ENCODE measurements at regions not wholly inside any gene's neighbourhood (a gene's known extent, or its start where the extent isn't known, plus 50 kb on each side); places are given as distances from the start of the nearest gene placed in this dataset.
"Not testable (repeated sequence)": the region's sequence is repeated elsewhere in the genome, so short reads cannot be mapped to it uniquely, and the experiment has no call there.

DNA sequence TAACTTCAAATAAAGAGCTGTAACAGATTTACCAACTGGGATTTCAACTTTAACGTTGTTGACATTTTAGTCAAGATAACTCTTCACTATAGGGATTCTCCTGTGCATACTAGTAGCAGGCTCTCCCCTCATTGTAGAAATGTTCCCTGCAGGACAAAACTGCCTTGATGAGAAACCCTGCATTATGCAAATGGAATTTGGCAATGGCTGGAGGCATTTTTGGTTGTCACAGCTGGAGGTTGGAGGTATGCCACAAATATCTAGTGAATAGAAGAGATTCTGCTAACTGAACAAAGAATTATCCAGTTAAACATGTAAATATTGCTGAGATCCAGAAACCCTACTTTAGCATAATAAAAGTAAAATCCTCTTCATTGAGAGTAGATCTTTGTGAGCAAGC lies 928.8 kb upstream of the ALCAM start:
- no peak for DNase-seq

- no peak for DNase-seq
Measured at GRCh38 chr3:104438706-104439105, 928.0 kb upstream of the ALCAM start.

DNA sequence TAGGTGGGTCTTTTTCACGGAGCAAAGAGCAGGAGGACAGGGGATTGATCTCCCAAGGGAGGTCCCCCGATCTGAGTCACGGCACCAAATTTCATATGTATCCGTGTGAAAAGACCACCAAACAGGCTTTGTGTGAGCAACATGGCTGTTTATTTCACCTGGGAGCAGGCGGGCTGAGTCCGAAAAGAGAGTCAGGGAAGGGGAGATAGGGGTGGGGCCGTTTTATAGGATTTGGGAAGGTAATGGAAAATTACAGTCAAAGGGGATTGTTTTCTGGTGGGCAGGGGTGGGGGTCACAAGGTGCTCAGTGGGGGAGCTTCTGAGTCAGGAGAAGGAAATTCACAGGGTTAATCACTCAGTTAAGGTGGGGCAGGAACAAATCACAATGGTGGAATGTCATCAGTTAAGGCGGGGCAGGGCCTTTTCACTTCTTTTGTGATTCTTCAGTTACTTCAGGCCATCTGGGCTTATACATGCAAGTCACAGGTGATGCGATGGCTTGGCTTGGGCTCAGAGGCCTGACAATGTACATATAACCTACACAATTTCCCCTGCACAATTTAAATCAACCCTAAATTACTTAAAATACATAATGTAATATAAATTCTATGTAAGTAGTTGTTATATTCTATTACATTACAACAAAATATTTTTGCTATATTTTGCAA lies 921.3 kb upstream of the ALCAM start:
- DNase-seq, result not testable (repeated sequence)

DNA sequence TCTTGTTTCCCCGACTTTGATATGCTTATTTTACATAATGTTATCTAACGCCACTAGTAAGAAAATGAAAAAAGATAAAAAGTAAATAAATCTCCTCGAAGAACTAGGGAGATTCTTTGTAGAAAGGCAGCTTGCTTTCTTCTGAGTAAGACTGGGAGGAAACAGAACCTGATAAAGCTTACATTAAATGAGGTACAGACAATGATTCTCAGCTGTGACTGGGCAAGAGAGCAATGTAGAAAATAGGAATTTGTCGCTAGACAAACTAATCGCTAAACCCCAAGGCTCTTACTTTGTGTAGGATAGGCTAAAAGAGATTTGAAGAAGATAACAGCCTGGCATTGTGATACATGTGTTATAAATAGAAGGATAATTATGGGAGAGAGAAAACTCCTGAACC lies 919.0 kb upstream of the ALCAM start:
- no peak for DNase-seq

- no peak for DNase-seq
Measured at GRCh38 chr3:104452697-104453096, 914.0 kb upstream of the ALCAM start.

- no peak for DNase-seq
Measured at GRCh38 chr3:104458657-104459056, 908.1 kb upstream of the ALCAM start.

DNA sequence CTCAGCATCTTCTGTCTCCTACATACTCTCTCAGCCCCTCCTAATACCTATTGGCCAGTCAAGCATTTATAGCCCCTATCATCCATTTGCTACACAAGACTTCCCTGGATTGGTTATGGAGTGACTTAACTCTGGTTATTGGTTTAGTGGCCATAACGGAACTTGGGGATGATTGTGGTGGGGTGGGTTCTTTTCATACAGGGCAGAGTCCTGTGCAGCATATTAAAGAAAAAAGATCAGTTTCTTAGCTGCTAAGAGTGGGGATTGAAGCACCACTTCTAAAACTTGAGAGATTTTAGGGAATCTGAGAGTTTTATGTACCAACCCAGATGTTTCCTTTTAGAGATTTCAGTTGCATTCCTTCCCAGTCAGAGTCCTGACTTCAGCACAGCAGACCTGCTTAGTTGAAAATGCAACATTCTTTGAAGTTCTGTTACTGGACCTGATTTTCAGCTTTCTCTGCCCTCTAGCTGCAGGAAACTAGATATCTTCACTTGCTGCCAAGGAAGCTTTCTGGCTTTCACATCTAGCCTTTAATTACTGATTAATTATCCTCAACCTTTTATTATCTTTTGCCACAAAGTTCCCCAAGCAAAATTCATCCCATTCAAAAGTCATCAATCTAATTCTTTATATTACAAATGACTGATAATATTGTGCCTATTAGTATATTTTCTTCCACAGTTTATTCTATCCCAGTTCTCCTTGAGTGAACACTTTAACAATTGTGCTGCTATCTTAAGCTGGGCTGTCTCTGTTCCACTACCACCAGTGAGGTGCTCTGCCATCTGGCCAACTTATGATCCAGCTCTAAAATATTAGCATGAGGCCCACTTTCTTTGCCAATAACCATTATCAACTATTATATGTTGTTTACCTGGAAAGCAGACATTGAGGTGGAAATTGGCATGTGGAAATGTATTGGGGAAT lies 906.0 kb upstream of the ALCAM start:
- DNase-seq, result no peak

DNA sequence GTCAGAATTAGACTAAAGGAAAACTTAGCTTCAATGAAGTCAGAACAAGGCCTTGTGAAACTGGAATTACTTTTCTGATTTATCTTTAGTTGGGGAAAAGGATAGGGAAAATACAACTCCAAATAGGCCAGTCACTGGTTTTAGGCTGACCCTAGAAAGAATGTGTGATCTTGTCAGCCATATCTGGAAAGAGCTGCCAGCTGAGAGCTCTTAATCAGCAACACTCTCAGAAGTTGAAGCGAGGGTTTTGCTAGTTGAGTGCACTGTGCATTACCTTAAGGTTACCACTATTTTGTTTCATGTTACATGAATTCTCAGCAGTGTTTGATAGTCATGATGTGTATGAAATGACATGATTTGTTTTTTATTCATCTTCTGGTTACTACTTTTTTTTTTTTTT lies 905.3 kb upstream of the ALCAM start:
- no peak for DNase-seq

- no peak for DNase-seq
Measured at GRCh38 chr3:104472221-104472620, 894.5 kb upstream of the ALCAM start.

DNA sequence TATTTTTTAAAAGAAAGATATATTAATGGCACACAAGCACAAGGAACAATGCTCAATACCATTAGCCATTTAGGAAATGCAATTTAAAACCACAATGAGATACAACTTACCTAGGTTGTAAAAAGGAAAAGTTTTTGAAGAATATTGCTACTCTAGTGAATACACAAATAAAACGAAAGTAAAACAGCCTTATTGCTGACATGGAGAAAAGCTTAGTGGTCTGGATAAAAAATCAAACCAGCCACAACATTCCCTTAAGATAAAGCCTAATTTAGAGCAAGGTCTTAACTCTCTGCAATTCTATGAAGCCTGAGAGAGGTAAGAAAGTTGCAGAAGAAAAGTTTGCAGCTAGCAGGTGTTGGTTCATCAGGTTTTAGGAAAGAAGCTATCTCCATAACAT lies 892.7 kb upstream of the ALCAM start:
- no peak for DNase-seq

DNA sequence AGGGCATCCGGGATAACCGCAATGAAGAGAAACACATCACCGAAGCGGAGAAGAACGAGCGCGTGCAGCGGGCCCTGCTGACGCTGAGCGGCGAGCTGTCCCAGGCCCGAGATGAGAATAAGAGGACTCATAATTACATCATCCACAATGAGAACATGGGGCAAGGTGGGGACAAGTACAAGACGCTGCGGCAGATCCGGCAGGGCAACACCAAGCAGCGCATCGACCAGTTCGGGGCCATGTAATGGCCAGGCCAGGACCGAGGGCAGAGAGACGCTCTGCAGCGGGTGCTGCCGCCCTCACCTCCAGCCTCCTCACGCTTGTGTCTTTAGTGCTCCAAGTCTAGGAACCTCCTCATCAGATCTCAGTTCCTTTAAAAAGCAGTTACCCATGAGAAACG lies 863.7 kb upstream of the ALCAM start:
- no peak for DNase-seq

- DNase-seq, result no peak
Measured at GRCh38 chr3:104510131-104510849, 856.4 kb upstream of the ALCAM start.

DNA sequence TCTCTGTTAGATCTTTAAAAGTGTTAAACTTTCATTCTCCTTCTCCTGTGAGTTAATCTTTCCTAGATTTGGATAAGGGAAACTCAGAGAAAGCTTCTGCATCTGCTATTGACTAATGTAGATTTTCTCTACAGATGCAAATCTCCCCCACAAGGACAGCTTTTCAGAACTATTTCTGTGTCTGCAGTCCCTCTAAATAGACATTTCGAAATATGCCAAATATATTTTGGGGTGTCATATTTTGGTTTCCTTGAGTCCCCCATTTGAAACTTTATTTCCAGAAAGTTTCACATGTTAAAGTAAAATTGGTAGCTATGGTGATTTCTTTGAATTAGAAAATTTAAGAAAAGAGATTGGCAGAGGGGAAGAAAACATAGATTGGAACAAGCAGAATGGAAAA lies 852.3 kb upstream of the ALCAM start:
- no peak for DNase-seq

GRCh38 chr3:104514776-104515175 lies 851.9 kb upstream of the ALCAM start:
- DNase-seq, result no peak

GRCh38 chr3:104519068-104519467 lies 847.6 kb upstream of the ALCAM start:
- DNase-seq, result no peak

- no peak for DNase-seq
Measured at GRCh38 chr3:104519468-104520227, 847.1 kb upstream of the ALCAM start.

DNA sequence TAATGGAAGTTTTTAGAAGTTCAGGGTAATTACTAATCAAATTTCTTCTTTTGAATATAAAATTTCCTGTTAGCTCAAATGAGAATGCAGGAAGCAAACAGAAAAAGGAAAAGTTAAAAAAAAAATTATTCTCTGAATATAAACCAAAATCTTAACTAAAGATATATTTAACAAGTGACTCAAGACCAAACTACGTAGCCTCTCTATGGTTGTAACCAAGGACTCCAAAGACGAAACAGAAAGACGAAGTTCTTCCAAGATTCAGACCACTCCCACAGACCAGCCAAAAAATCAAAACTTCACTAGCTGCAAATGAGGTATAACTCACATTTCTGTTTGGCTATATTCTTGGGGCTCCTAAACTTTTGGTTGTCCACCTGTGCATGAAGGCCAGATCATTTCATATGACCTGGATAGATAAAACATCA lies 846.5 kb upstream of the ALCAM start:
- DNase-seq, result no peak

DNA sequence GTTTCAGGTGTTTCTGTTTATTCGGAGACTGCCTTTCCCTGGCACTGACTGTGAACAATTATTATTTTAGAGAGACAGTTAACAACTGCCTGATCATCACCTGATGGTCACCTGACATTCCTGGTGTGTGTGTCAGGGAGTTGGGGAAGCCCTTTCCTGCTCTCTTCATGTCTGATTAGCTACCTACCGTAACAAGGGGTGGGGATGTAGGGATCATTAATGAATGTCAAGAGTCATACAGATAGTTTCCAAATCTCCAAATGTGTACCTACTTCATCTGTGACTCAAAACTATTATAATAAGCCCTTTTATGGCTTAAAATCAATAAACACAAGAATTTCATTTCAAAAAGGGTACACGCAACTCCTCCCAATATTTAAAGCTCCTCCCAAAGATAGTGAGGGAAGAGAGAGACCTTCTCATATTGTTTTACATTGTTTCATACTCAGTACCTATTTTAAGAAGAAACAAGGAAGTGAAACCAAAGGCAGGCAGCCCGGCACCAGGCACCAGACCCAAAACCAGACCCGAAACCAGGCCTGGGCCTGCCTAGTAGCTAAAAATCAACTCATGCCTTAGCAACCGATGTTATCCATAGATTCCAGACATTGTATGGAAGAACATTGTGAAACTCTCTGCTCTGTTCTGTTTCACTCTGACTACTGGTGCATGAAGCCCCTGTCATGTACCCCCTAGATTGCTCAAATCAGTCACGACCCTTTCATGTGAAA lies 844.9 kb upstream of the ALCAM start:
- no peak for DNase-seq

DNA sequence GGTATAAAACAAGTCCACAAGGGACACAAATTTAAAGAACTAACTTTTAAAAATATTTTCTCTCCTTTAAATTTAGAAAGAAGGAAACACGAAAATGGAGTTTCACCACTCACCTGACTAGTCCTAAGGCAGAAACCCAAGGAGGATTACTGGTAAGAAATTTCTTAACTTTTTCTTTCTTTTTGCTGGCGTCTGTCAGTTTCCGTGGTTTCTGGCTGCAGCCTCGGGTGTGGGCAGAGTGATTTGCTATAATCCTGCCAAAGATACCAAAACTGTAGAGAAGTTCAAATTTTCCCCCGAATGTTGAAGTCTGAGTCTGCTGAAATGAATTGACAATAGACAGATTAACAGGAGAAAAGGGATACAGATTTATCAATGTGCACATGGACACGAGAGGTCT lies 843.6 kb upstream of the ALCAM start:
- no peak for DNase-seq

GRCh38 chr3:104526901-104527401 lies 839.8 kb upstream of the ALCAM start:
- DNase-seq, result no peak

GRCh38 chr3:104530934-104531333 lies 835.8 kb upstream of the ALCAM start:
- no peak for DNase-seq

- no peak for DNase-seq
Measured at GRCh38 chr3:104536715-104537114, 830.0 kb upstream of the ALCAM start.

Measured in activated T-cell treated with anti-CD3 and anti-CD28 coated beads for 4 hours (primary cell).